ENCODE measurements at regions not wholly inside any gene's neighbourhood (a gene's known extent, or its start where the extent isn't known, plus 50 kb on each side); places are given as distances from the start of the nearest gene placed in this dataset.
"Not testable (repeated sequence)": the region's sequence is repeated elsewhere in the genome, so short reads cannot be mapped to it uniquely, and the experiment has no call there.

DNA sequence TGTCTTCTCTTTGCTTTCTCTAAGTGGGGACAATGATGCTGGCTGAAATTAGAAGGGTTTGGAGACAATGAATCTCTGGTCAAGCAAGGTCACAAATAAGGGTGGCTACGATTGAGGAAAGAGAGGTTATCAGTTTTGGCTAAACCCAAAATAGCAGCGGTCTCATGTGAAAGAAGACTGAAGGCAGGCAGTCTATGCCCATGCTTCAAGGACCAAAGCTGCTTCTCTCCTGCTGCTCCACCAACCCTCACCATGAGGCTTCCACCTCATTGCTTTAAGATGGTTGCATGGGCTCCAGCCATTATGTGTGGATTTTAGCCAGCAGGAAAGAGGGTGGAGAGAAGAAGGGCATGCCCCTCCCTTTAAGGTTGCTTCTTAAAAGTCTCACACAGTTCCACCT lies 114.1 kb upstream of the TRIM2 start:
- Histone ChIP-seq H3K9ac (ENCODE audit: low read length) (no peak overlapping the region), H3K36me3 (ENCODE audit: control insufficient read depth, insufficient read depth, low read length) (no peaks in the 10 kb centered on the region), H3K27me3 (ENCODE audit: control insufficient read depth, insufficient read depth, low read length) (no peaks in the 10 kb centered on the region), H3K9me3 (ENCODE audit: control insufficient read depth, insufficient read depth, low read depth, low read length) (no peaks in the 10 kb centered on the region), H3K4me3 (ENCODE audit: low read depth, low read length) (no peak overlapping the region), H3K27ac (ENCODE audit: low read depth, low read length) (no peak overlapping the region), H3K4me1 (ENCODE audit: control insufficient read depth, insufficient read depth, low read length) (peaks cover 9% of the 10 kb centered on the region)

DNA sequence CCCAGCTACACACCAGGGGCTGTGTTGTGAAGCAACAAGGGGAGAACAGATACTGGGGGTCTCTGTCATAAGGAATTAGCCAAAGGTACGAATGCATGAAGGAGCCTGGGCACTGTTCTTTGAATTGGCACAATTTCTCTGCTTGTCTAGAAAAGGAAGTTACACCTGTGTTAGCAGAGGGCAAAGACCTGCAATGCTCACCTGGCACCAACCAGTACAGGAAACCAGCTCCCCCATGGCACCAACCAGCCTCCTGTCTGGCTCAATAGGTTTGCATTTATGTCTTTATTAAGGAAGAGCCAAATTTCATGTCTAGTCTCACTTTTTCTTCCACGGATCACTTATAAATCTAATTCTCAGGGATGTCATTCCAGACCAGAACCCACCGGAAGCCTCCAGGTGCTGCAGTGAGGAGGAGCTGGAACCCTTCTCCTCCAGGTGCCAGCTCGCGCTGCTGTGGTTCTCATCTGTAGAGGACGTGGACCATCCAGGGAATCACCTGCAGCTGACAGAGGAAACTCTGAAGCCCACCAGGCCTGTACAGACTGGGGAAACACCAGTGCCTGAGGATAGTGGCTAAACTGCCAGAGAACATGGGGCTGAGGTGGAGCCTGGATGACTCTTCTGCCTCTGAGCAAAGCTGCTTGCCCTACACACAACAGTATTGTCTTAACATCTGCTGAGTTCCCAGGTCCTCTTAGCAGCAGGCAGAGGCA lies 113.4 kb upstream of the TRIM2 start:
- H3K4me3 ChIP-seq (ENCODE audit: low read depth, low read length) = no peak overlapping the region
- H3K36me3 ChIP-seq (ENCODE audit: control insufficient read depth, insufficient read depth, low read length) = no peaks in the 10 kb centered on the region
- H3K9ac ChIP-seq (ENCODE audit: low read length) = no peak overlapping the region
- H3K4me1 ChIP-seq (ENCODE audit: control insufficient read depth, insufficient read depth, low read length) = peaks cover 4% of the 10 kb centered on the region; the same call in 1 of the 2 replicates
- no peaks in the 10 kb centered on the region for H3K27me3 ChIP-seq (ENCODE audit: control insufficient read depth, insufficient read depth, low read length)
- H3K9me3 ChIP-seq (ENCODE audit: control insufficient read depth, insufficient read depth, low read depth, low read length) = no peaks in the 10 kb centered on the region
- H3K27ac ChIP-seq (ENCODE audit: low read depth, low read length) = no peak overlapping the region

DNA sequence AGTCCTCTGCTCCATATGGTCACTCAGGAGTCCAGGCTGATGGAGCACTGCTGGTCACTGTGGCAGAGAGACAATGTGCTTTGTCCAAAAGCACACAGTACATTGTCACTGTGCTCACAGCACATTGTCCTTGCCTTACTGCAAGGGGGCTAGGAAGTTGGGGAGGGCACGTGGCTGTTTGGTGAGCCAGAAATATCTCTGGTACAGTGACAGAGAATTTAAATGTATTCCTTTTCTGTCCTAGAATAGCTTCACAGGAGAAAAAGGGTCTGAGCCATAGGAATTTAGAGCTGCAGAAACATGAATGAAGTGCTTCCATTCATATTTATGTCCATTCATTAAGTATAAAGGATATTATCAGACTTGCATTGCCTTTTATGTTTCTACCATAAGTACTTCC lies 110.8 kb upstream of the TRIM2 start:
- Histone ChIP-seq H3K9me3 (ENCODE audit: control insufficient read depth, insufficient read depth, low read depth, low read length) (no peaks in the 10 kb centered on the region), H3K4me1 (ENCODE audit: control insufficient read depth, insufficient read depth, low read length) (no peaks in the 10 kb centered on the region), H3K36me3 (ENCODE audit: control insufficient read depth, insufficient read depth, low read length) (no peaks in the 10 kb centered on the region), H3K27me3 (ENCODE audit: control insufficient read depth, insufficient read depth, low read length) (no peaks in the 10 kb centered on the region), H3K9ac (ENCODE audit: low read length) (no peak overlapping the region), H3K27ac (ENCODE audit: low read depth, low read length) (no peak overlapping the region), H3K4me3 (ENCODE audit: low read depth, low read length) (no peak overlapping the region)

DNA sequence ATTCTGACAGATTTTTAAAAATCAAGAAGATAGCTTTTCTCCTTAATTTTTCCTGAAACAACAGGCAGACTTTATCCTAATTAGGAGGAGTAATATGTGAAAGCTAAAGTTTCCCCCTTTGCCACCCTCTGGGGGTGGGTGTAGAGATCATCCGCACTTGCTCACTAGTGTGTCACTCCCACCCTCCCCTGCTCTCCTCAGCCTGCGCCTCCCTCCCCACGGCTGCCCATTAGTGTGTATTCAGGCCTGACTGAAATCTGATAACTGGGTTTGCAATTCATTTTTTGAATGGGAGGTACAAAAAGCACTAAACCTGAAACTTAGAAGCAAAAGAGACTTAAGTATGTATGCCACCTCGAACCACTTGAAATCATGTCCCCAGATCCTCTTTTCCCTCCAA lies 110.4 kb upstream of the TRIM2 start:
- Histone ChIP-seq H3K36me3 (ENCODE audit: control insufficient read depth, insufficient read depth, low read length) (no peaks in the 10 kb centered on the region), H3K4me3 (ENCODE audit: low read depth, low read length) (no peak overlapping the region), H3K9ac (ENCODE audit: low read length) (no peak overlapping the region), H3K9me3 (ENCODE audit: control insufficient read depth, insufficient read depth, low read depth, low read length) (no peaks in the 10 kb centered on the region), H3K27ac (ENCODE audit: low read depth, low read length) (no peak overlapping the region), H3K4me1 (ENCODE audit: control insufficient read depth, insufficient read depth, low read length) (no peaks in the 10 kb centered on the region), H3K27me3 (ENCODE audit: control insufficient read depth, insufficient read depth, low read length) (no peaks in the 10 kb centered on the region)

- H3K27me3 ChIP-seq (ENCODE audit: control insufficient read depth, insufficient read depth, low read length) = no peaks in the 10 kb centered on the region
- H3K4me1 ChIP-seq (ENCODE audit: control insufficient read depth, insufficient read depth, low read length) = no peaks in the 10 kb centered on the region
- H3K36me3 ChIP-seq (ENCODE audit: control insufficient read depth, insufficient read depth, low read length) = no peaks in the 10 kb centered on the region
- H3K4me3 ChIP-seq (ENCODE audit: low read depth, low read length) = no peak overlapping the region
- H3K9ac ChIP-seq (ENCODE audit: low read length) = no peak overlapping the region
- H3K27ac ChIP-seq (ENCODE audit: low read depth, low read length) = no peak overlapping the region
- H3K9me3 ChIP-seq (ENCODE audit: control insufficient read depth, insufficient read depth, low read depth, low read length) = no peaks in the 10 kb centered on the region
Measured at GRCh38 chr4:153094435-153094834, 109.8 kb upstream of the TRIM2 start.

DNA sequence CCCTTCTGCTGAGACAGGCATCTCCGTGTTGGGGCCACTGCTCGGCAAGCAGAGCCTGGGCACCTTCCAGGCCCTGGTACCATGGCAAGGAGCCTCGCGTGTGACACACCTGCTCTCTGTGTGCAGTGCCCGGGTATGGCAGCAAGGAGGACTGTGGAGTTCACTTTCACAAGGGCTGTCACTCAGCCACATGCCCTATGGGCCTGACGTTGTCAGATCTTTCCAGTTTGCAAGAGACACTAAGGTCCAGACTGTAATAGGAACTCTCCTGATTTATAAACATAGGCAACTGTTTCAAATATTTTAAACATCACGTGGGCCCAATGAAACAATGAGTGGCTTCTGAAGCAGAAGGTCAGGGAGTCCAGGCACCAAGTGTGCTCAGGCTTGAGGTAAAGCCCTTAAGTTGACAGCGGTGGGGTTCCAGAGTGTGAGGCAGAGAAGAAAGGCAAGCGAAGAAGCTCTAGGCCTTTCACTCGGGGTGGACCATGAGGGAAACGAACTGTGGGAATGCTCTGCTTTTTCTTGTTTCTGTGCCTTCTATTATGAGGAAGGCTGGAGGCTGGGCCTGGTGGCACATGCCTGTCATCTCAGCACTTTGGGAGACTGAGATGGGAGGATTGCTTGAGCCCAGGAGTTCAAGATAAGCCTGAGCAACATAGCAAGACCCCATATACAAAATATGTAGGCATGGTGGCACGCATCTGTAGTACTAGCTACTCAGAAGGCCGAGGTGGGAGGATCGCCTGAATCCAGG lies 108.6 kb upstream of the TRIM2 start:
- Histone ChIP-seq H3K4me1 (ENCODE audit: control insufficient read depth, insufficient read depth, low read length) (no peaks in the 10 kb centered on the region), H3K36me3 (ENCODE audit: control insufficient read depth, insufficient read depth, low read length) (no peaks in the 10 kb centered on the region), H3K9ac (ENCODE audit: low read length) (no peak overlapping the region), H3K9me3 (ENCODE audit: control insufficient read depth, insufficient read depth, low read depth, low read length) (no peaks in the 10 kb centered on the region), H3K27ac (ENCODE audit: low read depth, low read length) (no peak overlapping the region), H3K27me3 (ENCODE audit: control insufficient read depth, insufficient read depth, low read length) (no peaks in the 10 kb centered on the region), H3K4me3 (ENCODE audit: low read depth, low read length) (no peak overlapping the region)

- H3K4me1 ChIP-seq (ENCODE audit: control insufficient read depth, insufficient read depth, low read length) = no peaks in the 10 kb centered on the region
- H3K4me3 ChIP-seq (ENCODE audit: low read depth, low read length) = no peak overlapping the region
- H3K27ac ChIP-seq (ENCODE audit: low read depth, low read length) = no peak overlapping the region
- H3K27me3 ChIP-seq (ENCODE audit: control insufficient read depth, insufficient read depth, low read length) = no peaks in the 10 kb centered on the region
- no peaks in the 10 kb centered on the region for H3K9me3 ChIP-seq (ENCODE audit: control insufficient read depth, insufficient read depth, low read depth, low read length)
- no peaks in the 10 kb centered on the region for H3K36me3 ChIP-seq (ENCODE audit: control insufficient read depth, insufficient read depth, low read length)
- H3K9ac ChIP-seq (ENCODE audit: low read length) = no peak overlapping the region
Measured at GRCh38 chr4:153096344-153096743, 107.9 kb upstream of the TRIM2 start.

- Histone ChIP-seq H3K27me3 (ENCODE audit: control insufficient read depth, insufficient read depth, low read length) (no peaks in the 10 kb centered on the region), H3K4me1 (ENCODE audit: control insufficient read depth, insufficient read depth, low read length) (no peaks in the 10 kb centered on the region), H3K9me3 (ENCODE audit: control insufficient read depth, insufficient read depth, low read depth, low read length) (no peaks in the 10 kb centered on the region), H3K9ac (ENCODE audit: low read length) (no peak overlapping the region), H3K27ac (ENCODE audit: low read depth, low read length) (no peak overlapping the region), H3K4me3 (ENCODE audit: low read depth, low read length) (no peak overlapping the region), H3K36me3 (ENCODE audit: control insufficient read depth, insufficient read depth, low read length) (no peaks in the 10 kb centered on the region)
Measured at GRCh38 chr4:153098427-153098826, 105.8 kb upstream of the TRIM2 start.

- Histone ChIP-seq H3K27me3 (ENCODE audit: control insufficient read depth, insufficient read depth, low read length) (no peaks in the 10 kb centered on the region), H3K9ac (ENCODE audit: low read length) (no peak overlapping the region), H3K36me3 (ENCODE audit: control insufficient read depth, insufficient read depth, low read length) (no peaks in the 10 kb centered on the region), H3K4me3 (ENCODE audit: low read depth, low read length) (no peak overlapping the region), H3K9me3 (ENCODE audit: control insufficient read depth, insufficient read depth, low read depth, low read length) (no peaks in the 10 kb centered on the region), H3K27ac (ENCODE audit: low read depth, low read length) (no peak overlapping the region), H3K4me1 (ENCODE audit: control insufficient read depth, insufficient read depth, low read length) (no peaks in the 10 kb centered on the region)
Measured at GRCh38 chr4:153099391-153100140, 104.7 kb upstream of the TRIM2 start.

DNA sequence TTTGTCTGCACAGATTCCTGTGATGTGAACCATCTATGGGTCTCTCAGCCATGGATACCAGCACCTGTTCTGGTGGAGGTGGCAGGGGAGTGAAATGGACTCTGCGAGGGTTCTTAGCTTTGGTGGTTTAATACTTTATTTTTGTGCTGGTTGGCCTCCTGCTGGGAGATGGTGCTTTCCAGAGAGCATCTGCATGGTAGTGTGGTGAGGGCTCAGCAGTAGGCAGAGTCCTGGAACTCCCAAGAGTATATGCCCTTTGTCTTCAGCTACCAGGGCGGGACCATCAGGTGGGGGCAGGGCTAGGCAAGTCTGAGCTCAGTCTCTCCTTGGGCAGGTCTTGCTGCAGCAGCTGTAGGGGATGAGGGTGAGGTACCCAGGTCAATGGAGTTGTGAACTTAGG lies 97.5 kb upstream of the TRIM2 start:
- H3K36me3 ChIP-seq (ENCODE audit: control insufficient read depth, insufficient read depth, low read length); H3K9me3 ChIP-seq (ENCODE audit: control insufficient read depth, insufficient read depth, low read depth, low read length); H3K4me3 ChIP-seq (ENCODE audit: low read depth, low read length); H3K27ac ChIP-seq (ENCODE audit: low read depth, low read length); H3K27me3 ChIP-seq (ENCODE audit: control insufficient read depth, insufficient read depth, low read length); H3K9ac ChIP-seq (ENCODE audit: low read length); H3K4me1 ChIP-seq (ENCODE audit: control insufficient read depth, insufficient read depth, low read length): not testable (repeated sequence)

- Histone ChIP-seq H3K36me3 (ENCODE audit: control insufficient read depth, insufficient read depth, low read length) (no peaks in the 10 kb centered on the region), H3K4me1 (ENCODE audit: control insufficient read depth, insufficient read depth, low read length) (peaks cover 3% of the 10 kb centered on the region; the same call in 1 of the 2 replicates), H3K9ac (ENCODE audit: low read length) (no peak overlapping the region), H3K4me3 (ENCODE audit: low read depth, low read length) (no peak overlapping the region), H3K27me3 (ENCODE audit: control insufficient read depth, insufficient read depth, low read length) (no peaks in the 10 kb centered on the region), H3K27ac (ENCODE audit: low read depth, low read length) (no peak overlapping the region), H3K9me3 (ENCODE audit: control insufficient read depth, insufficient read depth, low read depth, low read length) (peaks cover 2% of the 10 kb centered on the region; the same call in 1 of the 2 replicates)
Measured at GRCh38 chr4:153107246-153107645, 97.0 kb upstream of the TRIM2 start.
